ENCODE measurements at regions not wholly inside any gene's neighbourhood (a gene's known extent, or its start where the extent isn't known, plus 50 kb on each side); places are given as distances from the start of the nearest gene placed in this dataset.

DNA sequence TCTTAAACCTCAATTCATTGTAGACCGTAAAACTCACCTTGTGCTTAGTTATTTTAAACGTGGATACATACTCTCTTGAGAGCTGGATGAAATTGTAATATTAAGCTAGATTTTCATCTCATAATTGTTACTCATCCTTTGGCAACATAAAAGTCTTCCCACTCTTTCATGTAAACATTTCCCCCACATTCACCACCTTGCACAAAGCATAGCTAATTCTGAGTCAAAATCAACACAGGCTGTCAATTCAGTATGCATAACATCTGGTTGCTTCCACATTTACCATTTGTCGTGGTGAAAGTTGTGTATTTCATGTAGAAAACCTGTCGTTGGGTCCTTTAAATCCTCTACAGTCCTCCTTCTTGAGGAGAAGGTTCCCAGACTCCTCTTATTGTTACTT lies 524.6 kb downstream of the OTOL1 start:
- DNase-seq: peak; percentile 37

DNA sequence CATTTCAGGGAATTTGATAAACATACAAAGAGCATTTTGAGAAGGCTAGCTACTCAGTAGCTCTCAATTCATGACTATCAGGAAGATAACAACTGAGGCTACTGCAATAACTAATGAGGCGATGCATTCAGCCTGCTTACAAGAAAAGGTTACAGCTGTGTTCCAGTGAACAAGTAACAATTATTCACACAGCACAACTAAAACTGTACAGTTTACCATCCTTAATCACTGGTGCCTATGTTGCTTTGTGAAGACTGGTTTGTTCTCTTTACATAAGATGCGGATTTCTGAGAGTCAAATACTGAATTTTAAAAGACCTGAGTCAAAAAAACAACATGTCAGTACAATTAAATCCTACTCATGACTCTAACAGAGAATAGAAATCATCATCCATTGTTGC lies 526.3 kb downstream of the OTOL1 start:
- DNase-seq: no peak

DNA sequence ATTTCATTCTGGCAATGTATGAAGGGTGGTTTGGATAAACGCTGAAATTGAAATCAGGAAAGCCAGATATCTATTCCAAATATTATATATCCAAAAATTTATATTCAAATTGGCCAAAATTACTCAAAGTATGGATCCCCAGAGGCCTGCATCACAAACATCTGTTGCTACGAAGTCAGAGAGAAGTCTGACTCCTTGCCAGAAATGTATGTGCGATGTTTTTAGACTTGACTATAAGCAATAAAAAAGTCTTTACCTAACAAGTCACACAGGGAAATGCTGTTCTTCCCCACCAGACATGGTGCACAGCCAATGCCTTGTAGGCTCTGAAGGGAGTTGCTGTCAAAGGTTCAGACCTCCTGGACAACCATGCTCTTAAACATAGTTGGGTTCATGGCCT lies 533.1 kb downstream of the OTOL1 start:
- no peak for DNase-seq

DNA sequence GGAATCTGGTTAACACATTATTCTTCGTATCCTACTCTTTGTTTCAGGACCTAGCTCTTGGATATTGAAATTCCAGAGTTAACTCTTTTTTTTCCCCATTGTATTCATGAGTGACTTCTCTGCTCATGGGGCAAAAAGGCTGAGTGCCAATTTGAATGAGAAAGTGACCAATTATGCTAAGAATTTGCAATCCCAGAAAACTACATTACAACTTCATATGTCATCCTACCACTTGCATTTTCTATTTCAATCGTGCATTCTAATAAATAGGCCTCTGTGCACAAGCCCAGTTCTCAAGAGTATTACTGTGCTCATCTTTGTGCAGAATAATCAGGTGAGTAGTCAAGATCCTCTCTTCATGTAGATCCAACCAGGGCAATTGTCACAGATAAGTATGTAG lies 537.8 kb downstream of the OTOL1 start:
- DNase-seq: no peak

DNA sequence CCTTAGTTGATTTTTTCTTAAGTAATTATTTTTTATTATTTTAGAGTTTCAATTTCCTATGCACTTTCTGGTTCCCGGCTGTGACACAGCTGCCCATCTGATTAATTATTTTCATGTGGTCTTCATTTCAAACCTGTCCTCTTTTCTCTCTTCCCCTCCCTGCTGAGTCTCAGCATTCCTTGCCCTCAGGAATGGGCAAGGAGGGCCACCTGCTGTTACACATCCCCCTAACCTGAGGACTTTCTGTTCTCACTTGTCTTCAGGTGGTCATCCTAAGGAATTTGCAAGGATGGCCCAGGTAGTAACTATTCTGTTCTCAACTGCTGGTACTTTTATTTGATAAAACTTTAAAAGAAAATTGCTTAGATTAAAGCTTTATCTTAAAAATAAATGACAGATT lies 545.0 kb downstream of the OTOL1 start:
- DNase-seq: no peak

DNA sequence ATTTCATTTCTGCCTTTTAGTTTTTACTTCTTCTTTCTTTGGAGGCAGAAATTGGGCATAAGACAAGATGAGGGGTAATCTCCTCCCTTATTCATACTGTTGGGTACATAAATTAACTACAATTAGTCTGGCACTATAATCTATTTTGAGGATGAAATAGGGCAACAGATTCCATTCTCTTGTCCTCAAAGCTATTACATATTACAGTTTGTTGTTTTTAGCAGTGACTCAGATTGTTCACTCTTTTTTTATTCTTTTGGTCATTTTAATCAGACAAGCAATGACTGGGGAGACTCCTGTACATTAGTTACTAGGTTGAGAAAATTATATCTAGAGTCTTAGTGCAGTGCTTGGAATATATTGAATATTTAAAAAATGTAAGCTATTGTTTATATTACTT lies 556.0 kb downstream of the OTOL1 start:
- no peak for DNase-seq

DNA sequence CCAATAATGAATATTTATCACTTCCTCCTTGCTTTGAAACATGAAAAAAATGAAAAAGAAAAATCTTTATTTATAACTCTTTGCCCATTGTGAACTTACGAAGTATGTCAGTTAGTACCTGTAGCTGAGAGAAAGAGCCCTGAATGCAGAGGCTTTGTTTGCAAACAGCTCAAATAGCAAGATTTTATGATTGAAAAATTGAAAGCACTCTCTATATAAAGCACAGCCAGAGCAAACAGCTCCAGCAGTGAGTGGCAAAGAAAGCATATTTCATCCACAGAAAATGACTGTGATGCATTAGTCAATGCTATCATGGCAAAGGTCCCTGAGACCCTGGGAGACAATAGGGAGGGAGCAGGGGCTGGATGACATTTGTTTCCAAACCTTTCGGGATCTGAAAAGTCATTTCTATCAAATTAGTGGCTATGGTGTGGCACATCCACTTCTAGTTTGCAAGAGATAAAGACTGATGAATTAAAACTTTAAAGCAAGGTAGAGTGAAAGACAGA lies 576.1 kb downstream of the OTOL1 start:
- no peak for DNase-seq

DNA sequence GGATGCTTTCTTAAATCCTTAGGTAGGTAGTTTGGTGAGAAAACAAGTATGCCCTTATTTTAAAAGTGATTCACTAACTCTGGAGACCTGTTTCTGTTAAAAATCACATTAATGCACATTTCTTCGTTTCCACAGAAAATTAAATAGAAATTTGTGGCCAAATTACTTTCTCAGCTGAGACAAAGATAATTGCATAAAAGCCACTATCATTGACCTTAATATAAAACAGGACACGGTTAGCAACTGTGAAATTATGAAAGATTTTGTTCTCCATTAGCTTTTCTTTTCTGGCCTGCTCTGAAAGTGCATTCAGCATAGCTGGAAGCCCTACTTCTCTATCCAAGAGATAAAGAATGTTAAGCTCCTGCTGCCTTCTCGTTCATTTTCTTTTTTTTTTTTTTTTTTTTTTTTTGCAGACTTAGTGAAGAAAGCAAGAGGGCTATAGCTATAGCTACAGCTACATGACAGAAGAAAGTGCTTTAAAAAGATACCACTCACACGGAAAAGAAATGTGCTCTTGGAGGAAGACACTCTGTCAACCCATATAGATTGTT lies 576.9 kb downstream of the OTOL1 start:
- no peak for DNase-seq

DNA sequence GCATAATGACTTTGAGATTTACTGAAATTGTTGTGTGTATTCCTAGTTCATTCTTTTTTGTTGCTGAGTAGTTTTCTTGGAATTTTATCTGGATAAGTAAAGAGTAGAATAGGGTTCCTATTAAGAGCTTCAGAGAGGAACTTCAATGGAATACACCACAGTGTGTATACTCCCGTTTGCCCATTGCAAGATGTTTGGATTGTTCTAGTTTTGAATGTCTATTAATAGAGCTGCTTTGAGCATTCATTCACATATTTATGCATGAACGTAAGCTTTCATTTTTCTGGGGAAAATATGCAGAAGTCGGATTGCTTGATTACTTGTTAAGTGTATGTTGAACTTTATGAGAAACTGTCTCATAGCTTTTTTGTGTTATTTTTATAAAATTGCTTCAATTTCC lies 580.5 kb downstream of the OTOL1 start:
- DNase-seq: no peak

DNA sequence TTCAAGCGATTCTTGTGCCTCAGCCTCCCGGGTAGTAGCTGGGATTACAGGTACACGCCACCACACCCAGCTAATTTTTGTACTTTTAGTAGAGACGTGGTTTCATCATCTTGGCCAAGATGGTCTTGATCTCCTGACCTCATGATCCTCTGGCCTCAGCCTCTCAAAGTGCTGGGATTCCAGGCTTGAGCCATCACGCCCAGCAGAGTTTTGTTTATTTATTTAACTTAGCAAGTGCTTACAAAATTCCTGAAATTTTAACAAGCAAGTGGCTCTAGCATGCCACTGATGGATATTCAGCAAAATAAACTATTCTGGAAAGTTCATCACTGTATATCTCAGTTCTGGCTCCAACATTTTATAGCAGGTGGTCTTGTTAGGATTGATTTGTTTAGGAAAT lies 585.9 kb downstream of the OTOL1 start:
- no peak for DNase-seq

DNA sequence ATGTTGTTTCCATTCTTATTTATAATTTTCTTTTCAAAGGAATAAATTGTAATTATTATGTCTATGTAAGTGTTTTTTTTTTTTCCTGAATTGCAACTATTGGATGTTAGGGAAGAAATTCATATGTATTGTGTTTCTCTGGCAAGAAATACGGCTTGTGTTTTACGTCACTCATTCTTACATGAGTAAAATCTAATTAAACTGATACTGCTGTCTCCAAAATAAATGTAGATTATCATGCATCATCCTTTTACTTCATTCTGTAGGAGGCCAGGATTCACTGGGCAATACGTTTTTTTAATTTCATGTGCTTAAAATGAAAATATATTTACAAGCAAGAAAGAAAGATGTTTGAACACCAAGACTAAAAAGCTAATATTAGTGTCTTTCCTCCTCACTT lies 590.8 kb downstream of the OTOL1 start:
- DNase-seq: no peak

DNA sequence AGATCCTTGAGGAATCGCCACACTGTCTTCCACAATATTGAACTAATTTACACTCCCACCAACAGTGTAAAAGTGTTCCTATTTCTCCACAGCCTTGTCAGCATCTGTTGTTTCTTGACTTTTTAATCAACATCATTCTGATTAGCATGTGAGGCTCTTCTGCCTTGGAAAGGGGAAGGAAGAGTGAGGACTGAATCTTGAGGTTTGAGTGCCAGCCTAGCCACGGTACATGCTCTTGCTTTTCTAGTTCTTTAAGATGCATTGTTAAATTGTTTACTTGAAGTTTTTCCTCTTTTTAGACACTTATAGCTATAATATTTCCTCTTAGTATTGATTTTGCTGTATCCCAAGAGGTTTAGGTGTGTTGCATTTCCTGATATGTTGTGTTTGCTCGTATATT lies 596.1 kb downstream of the OTOL1 start:
- no peak for DNase-seq

DNA sequence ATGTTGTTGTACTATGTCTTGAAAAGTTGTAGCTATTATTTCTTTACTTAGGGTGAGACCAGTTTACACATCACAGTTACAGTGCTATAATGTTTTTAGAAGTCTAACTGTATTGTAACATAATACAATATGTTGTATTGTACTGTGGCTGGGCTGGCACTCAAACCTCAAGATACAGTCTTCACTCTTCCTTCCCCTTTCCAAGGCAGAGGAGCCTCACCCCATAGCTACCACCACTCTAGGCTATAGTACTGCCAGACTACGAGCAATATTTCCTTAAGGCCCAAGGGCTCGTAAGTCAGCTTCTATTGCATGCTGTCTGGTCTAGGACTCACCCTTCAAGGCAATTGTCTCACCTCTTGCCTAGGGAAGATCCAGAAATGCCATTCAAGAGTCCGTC lies 597.7 kb downstream of the OTOL1 start:
- DNase-seq: no peak

DNA sequence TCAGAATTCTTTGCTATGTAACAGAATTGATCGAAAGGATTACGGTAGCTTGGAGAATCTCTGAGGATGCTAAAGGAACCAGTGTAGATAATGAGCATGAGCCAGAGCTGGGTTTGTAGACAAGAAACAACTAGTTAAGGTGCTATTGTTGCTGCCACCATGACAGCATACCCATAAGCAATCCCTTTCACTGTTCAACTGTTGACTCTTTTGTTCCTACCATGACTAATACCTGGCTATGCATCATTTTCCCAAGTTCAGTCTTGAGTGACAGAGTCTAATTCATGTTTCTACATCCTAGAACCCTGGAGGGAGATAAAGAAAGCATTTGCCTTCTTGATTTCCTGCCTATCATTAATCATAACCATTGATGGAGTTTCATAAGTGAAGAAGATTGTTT lies 600.3 kb downstream of the OTOL1 start:
- peak; percentile 34 for DNase-seq

DNA sequence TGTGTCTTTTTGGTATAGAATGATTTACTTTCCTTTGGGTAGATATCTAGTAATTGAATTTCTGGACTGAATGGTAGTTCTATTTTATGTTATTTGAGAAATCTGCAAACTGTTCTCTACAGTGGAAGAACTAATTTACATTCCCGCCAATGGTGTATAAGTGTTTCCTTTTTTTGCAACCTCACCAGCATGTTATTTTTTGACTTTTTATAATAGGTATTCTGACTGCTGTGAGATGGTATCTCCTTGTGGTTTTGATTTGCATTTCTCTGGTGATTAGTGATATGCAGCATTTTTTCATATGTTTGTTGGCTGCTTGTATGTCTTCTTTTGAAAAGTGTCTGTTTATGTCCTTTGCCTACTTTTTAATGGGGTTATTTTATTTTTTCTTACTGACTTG lies 607.2 kb downstream of the OTOL1 start:
- no peak for DNase-seq

DNA sequence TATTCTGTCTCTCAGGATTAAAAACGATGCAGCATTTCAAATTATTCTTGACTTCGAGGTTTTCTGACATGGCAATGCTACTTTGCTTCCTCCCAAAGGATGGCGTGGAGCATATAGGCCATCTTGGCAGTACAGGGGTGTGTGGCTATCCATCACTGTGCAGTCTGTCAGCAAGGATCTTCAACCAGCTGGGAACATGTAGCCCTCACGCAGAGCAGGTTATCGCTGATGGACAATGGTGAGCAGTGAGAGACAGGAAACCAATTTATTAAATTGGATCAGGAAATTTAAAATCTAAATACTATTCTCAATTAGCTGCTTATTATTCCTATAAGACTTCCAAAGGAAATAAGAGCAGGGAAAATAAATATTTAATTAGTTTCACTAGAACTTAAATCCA lies 615.3 kb downstream of the OTOL1 start:
- peak; percentile 1 for DNase-seq

DNA sequence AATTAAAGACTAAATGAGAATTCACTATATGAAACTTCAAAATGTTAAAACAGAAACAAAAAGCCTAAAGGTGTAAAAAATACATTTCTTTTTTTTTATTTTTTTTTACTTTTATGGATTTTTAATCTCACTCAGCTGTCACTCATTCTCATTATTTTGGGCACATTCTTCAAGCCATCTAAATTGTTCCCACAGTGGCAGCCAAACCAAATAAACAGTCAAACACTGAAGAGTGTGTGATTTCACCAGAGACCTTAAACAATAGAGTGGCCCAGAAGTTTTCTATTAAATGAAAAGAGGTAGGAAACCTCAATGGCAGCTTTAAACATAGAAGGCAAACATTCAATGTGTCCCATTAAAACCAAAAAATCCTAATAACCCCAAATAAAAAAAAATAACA lies 616.1 kb downstream of the OTOL1 start:
- no peak for DNase-seq

DNA sequence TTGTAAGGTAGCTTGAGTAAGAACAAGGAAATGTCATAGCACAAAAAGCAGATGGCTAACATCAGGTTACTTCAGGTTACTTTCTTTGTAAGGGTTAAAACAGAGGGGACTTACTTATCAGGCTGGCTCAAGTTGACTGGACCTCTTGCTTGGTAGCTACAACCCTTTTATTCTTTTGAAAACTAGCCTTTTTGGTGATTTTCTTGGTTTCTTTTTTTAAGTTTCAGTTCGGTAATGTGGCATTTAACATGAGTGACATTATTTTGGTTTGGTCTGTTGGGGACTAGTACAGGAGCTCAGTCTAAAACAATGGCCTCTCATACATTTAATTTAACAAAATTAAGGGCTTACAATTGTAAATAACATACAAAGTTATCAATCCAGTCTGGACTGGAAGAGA lies 621.4 kb downstream of the OTOL1 start:
- no peak for DNase-seq

DNA sequence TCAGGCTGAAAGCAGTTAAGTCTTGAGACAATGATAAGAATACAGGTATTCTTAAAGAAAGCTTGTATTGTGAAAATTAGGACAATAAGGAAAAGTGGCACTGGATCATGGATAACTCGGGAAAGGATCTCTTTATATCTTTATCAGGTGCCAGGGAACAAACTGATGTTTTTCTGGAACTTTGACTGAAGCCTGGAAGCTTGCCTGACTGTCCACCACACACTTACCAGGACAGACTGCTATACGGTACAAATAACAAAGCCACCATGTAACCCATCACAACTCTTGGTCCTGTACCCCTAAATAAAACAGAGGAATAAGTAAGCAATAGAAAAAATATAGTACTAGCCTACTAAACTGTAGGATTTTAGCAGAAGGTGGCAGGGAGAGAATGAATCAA lies 623.0 kb downstream of the OTOL1 start:
- DNase-seq: no peak

DNA sequence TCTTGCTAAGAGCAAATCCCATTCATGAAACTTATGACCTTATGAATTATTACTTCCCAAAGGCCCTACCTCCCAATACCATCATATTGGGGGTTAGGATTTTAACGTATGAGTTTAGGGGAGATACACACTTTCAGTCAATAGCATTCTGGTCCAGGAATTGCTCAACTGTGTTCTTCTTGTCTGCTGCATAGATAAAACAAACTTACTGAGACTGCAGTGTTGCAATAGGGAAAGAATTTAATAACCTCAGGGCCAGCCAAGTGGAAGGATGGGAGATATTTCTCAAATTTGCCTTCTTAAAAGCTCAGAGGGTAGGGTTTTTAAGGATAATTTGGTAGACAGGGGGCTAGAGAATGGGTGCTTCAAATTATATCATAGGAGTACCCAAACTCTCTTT lies 625.8 kb downstream of the OTOL1 start:
- no peak for DNase-seq

DNA sequence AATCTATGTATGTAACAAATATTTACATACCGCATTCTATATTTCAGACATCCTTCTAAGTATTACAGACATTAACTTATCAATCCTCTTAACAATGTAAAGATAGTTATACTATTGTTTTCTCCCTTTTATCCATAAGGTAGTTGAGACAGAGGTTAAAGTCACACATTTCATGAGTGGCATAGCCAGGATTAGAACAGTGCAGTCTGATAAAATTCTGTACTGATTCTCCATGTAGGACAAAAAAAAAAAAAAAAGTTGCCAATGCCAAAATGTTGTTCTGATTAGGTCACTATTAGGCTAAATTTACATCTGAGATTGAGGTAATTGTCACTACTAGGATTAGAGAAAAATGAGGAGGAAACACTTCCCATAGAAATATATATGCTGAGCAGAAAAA lies 629.2 kb downstream of the OTOL1 start:
- DNase-seq: no peak

DNA sequence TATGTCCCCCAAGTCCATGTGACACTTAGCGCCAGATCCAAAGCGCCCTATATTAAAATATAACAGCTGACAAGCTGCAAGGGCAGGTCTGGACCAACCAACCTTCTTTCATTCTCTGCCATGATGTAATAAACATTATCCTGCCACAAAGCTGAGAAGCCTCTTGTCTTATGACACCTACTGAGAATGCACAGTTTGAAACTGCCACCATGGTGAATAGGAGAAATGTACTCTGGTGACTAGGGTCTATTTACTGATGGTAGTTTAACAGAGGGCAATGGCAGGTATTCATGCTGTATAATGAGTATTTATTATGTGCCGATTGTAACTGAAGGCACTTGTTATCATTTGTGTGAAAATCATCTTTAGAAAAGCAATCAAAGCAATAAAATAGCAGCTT lies 634.0 kb downstream of the OTOL1 start:
- no peak for DNase-seq

DNA sequence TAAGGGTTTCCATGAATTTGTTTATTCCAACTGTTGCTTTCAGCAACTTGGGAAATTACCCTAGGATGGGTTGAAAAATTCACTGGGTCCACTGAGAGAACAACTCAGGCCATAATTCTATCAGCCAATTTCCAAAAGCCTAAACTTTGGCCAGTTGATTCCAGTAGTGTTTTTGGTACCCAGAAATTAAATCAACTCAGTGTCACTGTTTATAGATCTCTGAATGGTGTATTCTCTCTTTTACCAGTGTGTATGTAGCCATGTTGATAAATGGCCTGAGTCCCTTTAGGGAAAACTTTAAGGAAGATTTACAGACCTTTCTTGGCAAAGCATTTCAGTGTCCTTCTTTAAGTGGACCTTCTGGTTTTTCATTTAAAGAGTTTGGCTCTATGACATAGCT lies 636.4 kb downstream of the OTOL1 start:
- no peak for DNase-seq

DNA sequence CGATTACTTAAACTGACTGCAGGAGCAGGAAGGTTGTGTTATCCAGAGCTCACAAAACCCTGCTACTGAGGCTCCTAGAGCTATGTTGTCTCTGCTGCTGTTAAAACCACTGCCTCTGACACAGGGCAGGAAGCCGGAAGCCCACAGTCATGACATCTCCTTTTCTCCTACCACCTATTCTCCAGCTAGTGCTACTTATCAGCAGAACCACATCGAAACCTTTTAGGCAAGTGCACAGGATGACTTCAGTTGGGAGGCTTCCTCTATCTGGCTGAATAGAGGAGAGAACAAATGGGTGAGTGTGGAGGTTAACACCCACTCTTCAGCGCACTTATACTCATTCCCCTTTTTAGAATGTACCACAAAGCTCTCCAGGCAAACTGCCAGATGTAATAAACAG lies 638.0 kb downstream of the OTOL1 start:
- DNase-seq: no peak

DNA sequence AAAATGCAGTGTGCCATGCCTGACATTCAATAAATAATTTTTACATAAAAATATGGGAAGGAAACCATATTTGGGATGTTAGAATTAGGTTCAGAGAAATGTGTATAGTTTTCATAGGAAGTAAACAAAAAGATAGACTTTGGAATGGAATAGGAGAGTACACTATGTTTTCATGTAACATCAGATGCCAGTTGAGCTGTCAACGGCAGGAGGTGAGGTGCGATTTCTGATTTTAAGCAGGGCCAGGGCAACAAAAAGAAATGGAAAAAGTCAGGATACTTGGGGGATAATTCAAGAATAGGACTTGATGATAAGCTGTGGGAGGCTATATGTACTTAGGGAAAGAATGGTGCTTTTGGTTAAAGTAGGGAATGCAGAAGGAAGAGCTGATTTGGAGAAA lies 639.5 kb downstream of the OTOL1 start:
- no peak for DNase-seq

DNA sequence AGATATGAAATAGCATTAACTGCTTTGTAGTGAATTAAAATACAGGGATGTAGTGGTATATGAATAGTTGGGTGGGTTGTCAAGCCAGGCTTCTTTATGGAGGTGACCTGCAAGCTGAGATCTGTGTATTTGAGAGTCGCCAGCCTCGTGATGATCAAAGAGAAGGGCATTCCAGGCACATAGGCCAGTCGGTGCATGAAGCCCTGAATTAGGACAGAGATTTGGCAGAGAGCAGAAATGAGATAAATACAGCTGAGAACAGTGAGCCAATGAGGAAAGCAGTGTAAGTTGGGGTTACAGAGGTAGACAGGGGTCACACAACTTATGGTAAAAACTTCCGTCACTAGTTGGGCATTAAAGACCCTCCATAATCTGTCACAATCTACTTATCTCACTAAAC lies 641.9 kb downstream of the OTOL1 start:
- DNase-seq: no peak
